Pancreas (tissue), 10 donors: ENCODE measurements at regions not wholly inside any gene's neighbourhood (a gene's known extent, or its start where the extent isn't known, plus 50 kb on each side); places are given as distances from the start of the nearest gene placed in this dataset.
"Not testable (repeated sequence)": the region's sequence is repeated elsewhere in the genome, so short reads cannot be mapped to it uniquely, and the experiment has no call there.

Experiments
- ATAC-seq, 4 donors: fragments of 200-7000 bp; cut with Tn5 transposase; one replicate each; pipeline versions ENCODE4 v1.8.0 to v1.9.1; 2020; ENCODE audit warnings: mild to moderate bottlenecking in 4 of 4, moderate library complexity in 4 of 4
- DNase-seq, 6 donors: peaks; one replicate each; pipeline ENCODE4 v3.0.0-alpha.2; 2020
- FAIRE-seq: peaks from 2 replicates; lab custom pipeline; 2012; peaks lifted over from hg19 to GRCh38; lab: Jason Lieb, UNC
- H3K27ac ChIP-seq, 4 donors: fragments of 200-600 bp; sonication (generic); 1 replicate in 3 of 4; 2 replicates in 1 of 4; pipeline versions ENCODE4 v1.5.0 to v1.8.0; 2020
- H3K27me3 ChIP-seq, 4 donors: fragments of 200-600 bp; one replicate each; pipeline ENCODE4 v1.8.0; 2021
- H3K36me3 ChIP-seq, 3 donors: fragments of 200-600 bp; sonication (generic) in 1 of 3; one replicate each; pipeline versions ENCODE4 v1.5.0 to v1.8.0; 2020 to 2021
- H3K4me1 ChIP-seq, 3 donors: fragments of 200-600 bp; one replicate each; pipeline ENCODE4 v1.8.0; 2021
- H3K4me3 ChIP-seq, 4 donors: fragments of 200-600 bp; sonication (generic) in 2 of 4; one replicate each; pipeline versions ENCODE4 v1.5.0 to v1.8.0; 2020 to 2021
- H3K9me3 ChIP-seq, 4 donors: fragments of 200-600 bp; one replicate each; pipeline ENCODE4 v1.8.0; 2021
- CTCF ChIP-seq, 4 donors: fragments of 200-600 bp; sonication (generic) in 3 of 4; IDR thresholded peaks; one replicate each; pipeline versions ENCODE4 v1.5.0 to v1.8.0; 2021; ENCODE audit warnings: antibody characterized with exemption in 4 of 4
- WGBS, 2 donors: extraction: QIAGEN DNeasy Blood & Tissue Kit; methylation state at CpG; one replicate each; pipeline ENCODE4 v1.1.7; 2013; 5-methylcytosine and 5-hydroxymethylcytosine counted together
- intact Hi-C, 3 donors: fragments of 100-400 bp; cut with DNase I; formaldehyde crosslinking; loops; one replicate each; pipeline versions ENCODE4 v1.11.1 to v1.14.2; 2022
- donor health status: healthy with polysubstance abuse.
- donor health status: DM: no; HTN: no; CAD: no; lungs with moderate emphysema.
- donor health status: DM: no; HTN: no; CAD: no.
- donor health status: control.
- donor health status: control.
- donor health status: Bipolar disorder and iron deficiency.
- donor health status: DM: yes; HTN: yes; CAD: no.
- donor health status: DM: no; HTN: no; CAD: no.
- donor health status: DM: no; HTN: no; CAD: no.
- donor health status: DM: yes; HTN: yes; CAD: no.

- H3K36me3 ChIP-seq, intact Hi-C loops, H3K27ac ChIP-seq, H3K4me3 ChIP-seq, DNase-seq, ATAC-seq, FAIRE-seq, H3K4me1 ChIP-seq, H3K27me3 ChIP-seq, H3K9me3 ChIP-seq: not testable (repeated sequence)
- WGBS, 2 donors: 54 to 61% methylated on average over 3 of the region's 3 CpGs
Observed at GRCh38 chrX:80508083-80508482, 87.8 kb downstream of the TENT5D start.

DNA sequence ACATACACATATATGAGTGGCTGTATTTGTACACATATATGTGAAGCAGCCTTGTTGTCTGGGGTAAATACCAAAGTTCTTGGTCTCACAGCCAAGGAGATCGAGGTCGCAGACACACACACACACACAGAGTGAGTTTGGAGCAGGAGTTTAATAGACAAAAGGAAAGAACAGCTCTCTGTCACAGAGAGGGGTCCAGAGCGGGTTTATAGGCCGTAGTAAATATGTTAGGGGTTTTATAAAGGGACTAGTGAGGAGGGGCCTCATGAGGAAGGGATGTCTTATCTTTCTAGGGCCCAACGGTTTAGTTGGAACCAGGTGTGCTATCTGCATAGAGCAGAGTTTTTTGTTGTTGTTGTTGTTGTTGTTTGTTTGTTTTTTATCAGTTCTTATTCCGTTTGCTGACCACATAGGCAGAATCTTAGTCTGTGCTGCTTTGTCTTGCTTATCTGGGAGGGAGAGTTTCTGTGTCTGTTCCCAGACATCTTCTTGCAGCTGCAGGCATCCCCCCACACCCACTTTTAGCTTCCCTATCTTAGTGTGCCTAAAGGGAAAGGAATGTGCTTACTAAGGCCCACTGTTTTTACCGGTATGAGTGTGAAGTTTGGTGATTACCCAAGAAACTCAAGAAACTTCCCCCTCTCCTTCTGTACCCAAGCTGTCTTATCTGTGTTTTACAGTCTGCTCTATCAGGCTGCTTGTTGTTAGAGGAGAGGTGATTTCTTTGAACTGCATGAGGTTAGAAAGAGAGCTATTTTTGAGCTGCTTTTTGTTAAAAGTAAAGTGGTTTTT lies 91.9 kb downstream of the TENT5D start:
- peaks cover 0 to 3% (median 0%) of the 10 kb centered on the region in 3 donors for H3K4me1 ChIP-seq
- DNase-seq (no peak), FAIRE-seq (no peak), ATAC-seq (no peak)
- no peak overlapping the region for H3K4me3 ChIP-seq
- intact Hi-C loops: no loop called here
- H3K36me3 ChIP-seq: no peaks in the 10 kb centered on the region
- TF ChIP-seq CTCF (IDR thresholded peaks at IDR 0.05): no peak
- no peaks in the 10 kb centered on the region for H3K27me3 ChIP-seq
- 34 to 48% methylated on average over 7 of the region's 7 CpGs for WGBS, 2 donors
- H3K27ac ChIP-seq: no peak overlapping the region
- H3K9me3 ChIP-seq: no peaks in the 10 kb centered on the region

DNA sequence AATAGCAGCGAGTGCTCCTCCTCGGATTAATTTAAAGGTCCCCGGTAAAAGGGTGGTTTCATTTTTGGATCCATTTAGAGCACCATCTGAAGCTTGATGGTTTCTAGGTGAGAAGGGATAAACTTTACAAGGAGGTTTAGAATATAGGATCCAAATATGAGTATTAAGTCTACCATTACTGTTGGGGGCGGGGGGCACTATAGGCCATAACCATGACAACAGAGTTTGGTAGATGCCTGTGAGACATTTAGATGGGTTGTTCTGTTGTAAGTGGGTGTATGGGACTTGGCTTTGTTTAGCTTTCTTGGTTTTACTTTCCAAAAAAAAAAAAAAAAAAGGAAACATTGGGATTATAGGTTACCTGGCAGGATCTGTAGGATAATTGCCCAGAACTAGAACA lies 92.7 kb downstream of the TENT5D start:
- DNase-seq (no peak), FAIRE-seq (no peak), ATAC-seq (no peak)
- no peaks in the 10 kb centered on the region for H3K9me3 ChIP-seq
- H3K27me3 ChIP-seq: no peaks in the 10 kb centered on the region
- H3K4me3 ChIP-seq: no peak overlapping the region
- peaks cover 0 to 3% (median 0%) of the 10 kb centered on the region in 3 donors for H3K4me1 ChIP-seq
- 57 to 82% methylated on average over 4 of the region's 4 CpGs for WGBS, 2 donors
- intact Hi-C loops: no loop called here
- TF ChIP-seq CTCF (IDR thresholded peaks at IDR 0.05): no peak
- no peaks in the 10 kb centered on the region for H3K36me3 ChIP-seq
- H3K27ac ChIP-seq: no peak overlapping the region

- Histone ChIP-seq H3K9me3 (no peaks in the 10 kb centered on the region), H3K4me3 (no peak overlapping the region), H3K36me3 (no peaks in the 10 kb centered on the region), H3K27ac (no peak overlapping the region), H3K4me1 (peaks cover 0 to 3% (median 0%) of the 10 kb centered on the region in 3 donors), H3K27me3 (no peaks in the 10 kb centered on the region)
- WGBS, 2 donors: 3% methylated on average over 2 of the region's 2 CpGs
- intact Hi-C loops: no loop called here
- TF ChIP-seq CTCF (IDR thresholded peaks at IDR 0.05): no peak
- no peak for FAIRE-seq
- no peak for DNase-seq
- ATAC-seq: no peak
Observed at GRCh38 chrX:80513625-80514024, 93.4 kb downstream of the TENT5D start.

DNA sequence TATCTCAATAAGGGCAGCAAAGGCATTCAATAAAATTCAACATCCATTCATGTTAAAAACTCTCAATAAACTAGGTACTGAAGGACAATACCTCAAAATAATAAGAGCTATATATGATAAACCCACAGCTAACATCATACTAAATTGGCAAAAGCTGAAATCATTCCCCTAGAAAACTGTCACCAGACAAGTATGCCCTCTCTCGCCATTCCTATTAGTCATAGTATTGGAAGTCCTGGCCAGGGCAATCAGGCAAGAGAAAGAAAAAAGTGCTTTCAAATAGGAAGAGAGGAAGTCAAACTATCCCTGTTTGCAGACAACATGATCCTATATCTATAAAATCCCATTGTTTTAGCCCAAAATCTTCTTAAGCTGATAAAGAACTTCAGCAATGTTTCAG lies 116.8 kb downstream of the TENT5D start:
- FAIRE-seq (no peak), ATAC-seq (no peak), DNase-seq (no peak)
- TF ChIP-seq CTCF (IDR thresholded peaks at IDR 0.05): no peak
- Histone ChIP-seq H3K4me3 (no peak overlapping the region), H3K27me3 (no peaks in the 10 kb centered on the region), H3K9me3 (no peaks in the 10 kb centered on the region), H3K36me3 (no peaks in the 10 kb centered on the region), H3K4me1 (no peaks in the 10 kb centered on the region), H3K27ac (no peak overlapping the region)
- intact Hi-C loops: no loop called here
- 0 to 80% methylated on average over 1 of the region's 1 CpG for WGBS, 2 donors
